PC-3 (cell line): ENCODE measurements at regions not wholly inside any gene's neighbourhood (a gene's known extent, or its start where the extent isn't known, plus 50 kb on each side); places are given as distances from the start of the nearest gene placed in this dataset.

Experiments
- EZH2phosphoT487 ChIP-seq: fragments of 300-600 bp; sonication (generic); IDR thresholded peaks from 2 replicates; pipeline ENCODE4 v1.6.1; 2018; ENCODE audit warnings: mild to moderate bottlenecking, antibody characterized with exemption, low read length, borderline replicate concordance
- TF ChIP-seq, protein P1 (sequence below): fragments of 300-600 bp; sonication (generic); conservative IDR thresholded peaks from 2 replicates; pipeline ENCODE4 v1.5.1; 2017; ENCODE audit warnings: antibody characterized with exemption, low read depth, mild to moderate bottlenecking, low read length

DNA sequence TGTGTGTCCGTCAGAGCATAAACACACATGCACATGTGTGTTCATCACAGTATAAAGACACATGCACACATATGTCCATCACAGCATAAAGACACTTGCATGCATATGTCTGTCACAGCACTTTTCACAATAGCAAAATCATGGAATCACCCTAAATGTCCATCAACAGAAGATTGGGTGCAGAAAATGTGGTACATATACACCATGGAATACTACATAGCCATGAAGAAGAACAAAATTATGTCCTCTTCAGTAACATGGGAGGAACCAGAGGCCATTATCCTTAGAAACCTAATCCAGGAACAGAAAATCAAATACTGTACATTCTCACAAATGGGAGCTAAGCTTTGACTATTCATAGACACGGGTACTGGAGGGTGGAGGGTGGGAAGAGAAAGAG, 732.2 kb downstream of the GALR1 start:
- TF ChIP-seq, protein P1, sequence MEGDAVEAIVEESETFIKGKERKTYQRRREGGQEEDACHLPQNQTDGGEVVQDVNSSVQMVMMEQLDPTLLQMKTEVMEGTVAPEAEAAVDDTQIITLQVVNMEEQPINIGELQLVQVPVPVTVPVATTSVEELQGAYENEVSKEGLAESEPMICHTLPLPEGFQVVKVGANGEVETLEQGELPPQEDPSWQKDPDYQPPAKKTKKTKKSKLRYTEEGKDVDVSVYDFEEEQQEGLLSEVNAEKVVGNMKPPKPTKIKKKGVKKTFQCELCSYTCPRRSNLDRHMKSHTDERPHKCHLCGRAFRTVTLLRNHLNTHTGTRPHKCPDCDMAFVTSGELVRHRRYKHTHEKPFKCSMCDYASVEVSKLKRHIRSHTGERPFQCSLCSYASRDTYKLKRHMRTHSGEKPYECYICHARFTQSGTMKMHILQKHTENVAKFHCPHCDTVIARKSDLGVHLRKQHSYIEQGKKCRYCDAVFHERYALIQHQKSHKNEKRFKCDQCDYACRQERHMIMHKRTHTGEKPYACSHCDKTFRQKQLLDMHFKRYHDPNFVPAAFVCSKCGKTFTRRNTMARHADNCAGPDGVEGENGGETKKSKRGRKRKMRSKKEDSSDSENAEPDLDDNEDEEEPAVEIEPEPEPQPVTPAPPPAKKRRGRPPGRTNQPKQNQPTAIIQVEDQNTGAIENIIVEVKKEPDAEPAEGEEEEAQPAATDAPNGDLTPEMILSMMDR, result no peak
- no peak for TF ChIP-seq EZH2phosphoT487
